ENCODE measurements at regions not wholly inside any gene's neighbourhood (a gene's known extent, or its start where the extent isn't known, plus 50 kb on each side); places are given as distances from the start of the nearest gene placed in this dataset.

- TF ChIP-seq CTCF (IDR thresholded peaks at IDR 0.05; ENCODE audit: poor library complexity) (no peak), EZH2 (IDR thresholded peaks at IDR 0.05; ENCODE audit: borderline replicate concordance) (no peak)
These were observed 208.0 kb upstream of the PDE4D start for GRCh38 chr5:60101573-60101972.
